GM23338 (cell line): ENCODE measurements at regions not wholly inside any gene's neighbourhood (a gene's known extent, or its start where the extent isn't known, plus 50 kb on each side); places are given as distances from the start of the nearest gene placed in this dataset.

ENCODE experiments used
- CREB1 ChIP-seq: fragments of 250-450 bp; sonication (Bioruptor Pico); IDR thresholded peaks from 2 replicates; pipeline ENCODE4 v1.5.0; 2020; ENCODE audit warnings: low read depth, mild to moderate bottlenecking, moderate library complexity
- CTCF ChIP-seq, 2 experiments: fragments of 200-600 bp in 1 of 2; sonication (generic) in 1 of 2; conservative IDR thresholded peaks; 2 replicates each; pipeline versions ENCODE4 v1.5.1 to v1.6.1; 2016 to 2017; ENCODE audit warnings: antibody characterized with exemption in 2 of 2, low read depth in 2 of 2, mild to moderate bottlenecking in 2 of 2, moderate library complexity in 1 of 2
- EZH2 ChIP-seq: fragments of 200-600 bp; sonication (generic); IDR thresholded peaks from one replicate; pipeline ENCODE4 v1.8.0; 2017; ENCODE audit warnings: antibody characterized with exemption, mild to moderate bottlenecking, low read depth; ENCODE audit not compliant: unreplicated experiment
- EZH2phosphoT487 ChIP-seq: fragments of 200-600 bp; sonication (generic); IDR thresholded peaks from one replicate; pipeline ENCODE4 v1.8.1; 2018; ENCODE audit warnings: antibody characterized with exemption; ENCODE audit not compliant: unreplicated experiment
- JUNB ChIP-seq: IDR thresholded peaks from one replicate; pipeline ENCODE4 v1.6.1; 2016; ENCODE audit warnings: antibody characterized with exemption; ENCODE audit not compliant: unreplicated experiment
- NANOG ChIP-seq: IDR thresholded peaks from 2 replicates; pipeline ENCODE4 v1.6.1; 2016; ENCODE audit warnings: antibody characterized with exemption, borderline replicate concordance
- POLR2AphosphoS5 ChIP-seq: IDR thresholded peaks from 2 replicates; pipeline ENCODE4 v1.6.1; 2016; ENCODE audit warnings: antibody characterized with exemption, low read depth
- REST ChIP-seq: IDR thresholded peaks from one replicate; pipeline ENCODE4 v1.6.1; 2018; ENCODE audit warnings: antibody characterized with exemption; ENCODE audit not compliant: unreplicated experiment
- ZNF114 ChIP-seq: fragments of 250-450 bp; sonication (Bioruptor Pico); IDR thresholded peaks from 2 replicates; pipeline ENCODE4 v1.5.0; 2020; ENCODE audit warnings: mild to moderate bottlenecking, moderate library complexity

- TF ChIP-seq CREB1 (CRISPR knock-in tag) (no peak), CTCF (conservative IDR thresholded peaks at IDR 0.05; ENCODE audit: low read depth in 2 of 2) (no peak), POLR2AphosphoS5 (no peak), REST (no peak), EZH2 (no peak), EZH2phosphoT487 (no peak), NANOG (no peak), ZNF114 (no peak), JUNB (no peak)
These were observed 76.4 kb upstream of the SLC45A1 start for GRCh38 chr1:8241417-8242014.
